GM12878 (cell line): ENCODE measurements at regions not wholly inside any gene's neighbourhood (a gene's known extent, or its start where the extent isn't known, plus 50 kb on each side); places are given as distances from the start of the nearest gene placed in this dataset.

Experiments
- ATAC-seq: fragments of 200-7000 bp; cut with Tn5 transposase; 3 replicates; pipeline ENCODE4 v1.9.1; 2020; ENCODE audit warnings: mild to moderate bottlenecking, moderate library complexity
- BruUV-seq: library from RNA; stranded (reverse); fragments of 400-500 nt; replicated peaks from 2 replicates; lab custom pipeline; 2021; lab: Mats Ljungman, UMichigan
- CTCF ChIA-PET: fragments of 300-600 bp; sonication (Branson Sonifier 250); formaldehyde crosslinking; extraction: SDS; loops from one replicate; lab custom pipeline; 2021; ENCODE audit warnings: inconsistent platforms; lab: Yijun Ruan, JAX
- POLR2A ChIA-PET: fragments of 350-600 bp; formaldehyde crosslinking; extraction: SDS; loops from one replicate; lab custom pipeline; 2021; ENCODE audit warnings: inconsistent platforms; lab: Charles Lee
- RAD21 ChIA-PET: fragments of 300-600 bp; sonication (Branson Sonifier 250); formaldehyde crosslinking; loops from one replicate; lab custom pipeline; 2023; ENCODE audit warnings: antibody characterized with exemption; ENCODE audit not compliant: unreplicated experiment; lab: Charles Lee
- SMC1A ChIA-PET: fragments of 300-600 bp; sonication (Branson Sonifier 250); formaldehyde crosslinking; loops from one replicate; lab custom pipeline; 2023; ENCODE audit not compliant: unreplicated experiment, uncharacterized antibody; lab: Charles Lee
- DNase-seq: peaks from one replicate; pipeline ENCODE4 v3.0.0-alpha.2; 2011; ENCODE audit warnings: low read depth, low spot score
- FAIRE-seq: peaks from 3 replicates; lab custom pipeline; 2011; peaks lifted over from hg19 to GRCh38; lab: Jason Lieb, UNC
- H2AFZ ChIP-seq: 2 replicates; pipeline ENCODE4 v1.6.0; 2011; ENCODE audit warnings: low read depth, low read length, control low read depth; ENCODE audit not compliant: control insufficient read depth
- H3K27ac ChIP-seq: 2 replicates; pipeline ENCODE4 v1.5.1; 2011; ENCODE audit warnings: control low read depth; ENCODE audit not compliant: control insufficient read depth, insufficient read depth
- H3K27me3 ChIP-seq, 2 experiments: replicated peaks in 1 of 2; 2 replicates each; pipeline versions ENCODE4 v1.6.0 to v1.6.1; 2011; ENCODE audit warnings: low read length in 1 of 2; ENCODE audit not compliant: control insufficient read depth in 2 of 2, insufficient read depth in 2 of 2
- H3K36me3 ChIP-seq, 2 experiments: 2 replicates each; pipeline ENCODE4 v1.5.1; 2011; ENCODE audit warnings: low read length in 1 of 2; ENCODE audit not compliant: control insufficient read depth in 2 of 2, insufficient read depth in 2 of 2
- H3K4me1 ChIP-seq: 2 replicates; pipeline ENCODE4 v1.6.1; 2011; ENCODE audit warnings: mild to moderate bottlenecking, low read length, moderate library complexity, mixed read lengths; ENCODE audit not compliant: control insufficient read depth, insufficient read depth
- H3K4me2 ChIP-seq: 2 replicates; pipeline ENCODE4 v1.6.0; 2011; ENCODE audit warnings: control low read depth; ENCODE audit not compliant: control insufficient read depth, insufficient read depth
- H3K4me3 ChIP-seq: fragments of 200-600 bp; sonication (generic); 2 replicates; pipeline ENCODE4 v1.5.1; 2016
- H3K79me2 ChIP-seq: 2 replicates; pipeline ENCODE4 v1.6.0; 2011; ENCODE audit warnings: low read length; ENCODE audit not compliant: control insufficient read depth, insufficient read depth
- H3K9ac ChIP-seq: 2 replicates; pipeline ENCODE4 v1.8.0; 2011; ENCODE audit warnings: low read length, control low read depth, mixed read lengths; ENCODE audit not compliant: control insufficient read depth, insufficient read depth
- H3K9me3 ChIP-seq: replicated peaks from 3 replicates; pipeline ENCODE4 v1.5.1; 2011; ENCODE audit warnings: mild to moderate bottlenecking, low read length; ENCODE audit not compliant: control insufficient read depth, insufficient read depth
- H4K20me1 ChIP-seq: 2 replicates; pipeline ENCODE4 v1.6.0; 2011; ENCODE audit not compliant: control insufficient read depth, insufficient read depth
- NFYB ChIP-seq: IDR thresholded peaks from 2 replicates; pipeline ENCODE4 v1.6.1; 2011; ENCODE audit warnings: low read depth, mild to moderate bottlenecking, low read length, improper control_type of control experiment, moderate library complexity; ENCODE audit not compliant: insufficient read depth
- RAD21 ChIP-seq: IDR thresholded peaks from 2 replicates; pipeline ENCODE4 v1.6.1; 2011; ENCODE audit warnings: mild to moderate bottlenecking, low read depth, low read length, moderate library complexity; ENCODE audit not compliant: insufficient read depth
- RCOR1 ChIP-seq: conservative IDR thresholded peaks from 2 replicates; pipeline ENCODE4 v1.6.1; 2012; ENCODE audit warnings: low read depth, low read length, improper control_type of control experiment
- RFX5 ChIP-seq: IDR thresholded peaks from 2 replicates; pipeline ENCODE4 v1.6.1; 2011; ENCODE audit warnings: low read depth, low read length, improper control_type of control experiment
- WGBS: methylation state at CpG from one replicate; pipeline ENCODE4 v1.1.6; 2016; ENCODE audit warnings: low lambda C conversion rate; ENCODE audit not compliant: insufficient replicate concordance, insufficient coverage; ENCODE audit errors: missing lambda C conversion rate; 5-methylcytosine and 5-hydroxymethylcytosine counted together
- in situ Hi-C: fragments of 300-500 bp; cut with MboI; formaldehyde crosslinking; loops from 9 replicates; pipeline ENCODE4 v1.14.3; 2018; ENCODE audit warnings: mixed read lengths
- intact Hi-C: fragments of 100-400 bp; cut with micrococcal nuclease; formaldehyde crosslinking; loops from one replicate; pipeline ENCODE4 v1.14.2; 2022; ENCODE audit not compliant: unreplicated experiment
- TF ChIP-seq, protein P1 (sequence below), 3 experiments: IDR thresholded peaks in 2 of 3; conservative IDR thresholded peaks in 1 of 3; 2 replicates each; pipeline ENCODE4 v1.5.1; 2011; ENCODE audit warnings: low read depth in 3 of 3, low read length in 3 of 3, mild to moderate bottlenecking in 3 of 3, control low read depth in 2 of 3, moderate library complexity in 2 of 3, inconsistent platforms in 1 of 3, mixed read lengths in 1 of 3; ENCODE audit not compliant: control insufficient read depth in 2 of 3, insufficient read depth in 1 of 3; ENCODE audit errors: extremely low read depth in 1 of 3

DNA sequence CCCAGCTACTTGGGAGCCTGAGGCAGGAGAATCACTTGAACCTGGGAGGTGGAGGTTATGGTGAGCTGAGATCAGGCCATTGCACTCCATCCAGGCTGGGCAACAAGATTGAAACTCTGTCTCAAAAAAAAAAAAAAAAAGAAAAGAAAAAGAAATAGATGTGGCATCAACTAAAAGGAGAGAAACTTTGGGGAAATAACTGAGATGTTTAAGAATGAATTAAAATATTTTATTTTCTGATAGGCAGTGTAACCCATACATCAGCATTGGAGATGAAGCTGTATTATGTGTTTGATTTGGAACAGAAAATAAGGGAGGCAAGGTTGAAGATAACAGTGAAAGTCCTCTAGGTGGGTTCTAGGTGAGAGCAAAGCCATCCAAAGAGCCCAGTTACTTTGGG, 110.7 kb upstream of the HNRNPA3 start (continued):
- TF ChIP-seq NFYB: no peak

DNA sequence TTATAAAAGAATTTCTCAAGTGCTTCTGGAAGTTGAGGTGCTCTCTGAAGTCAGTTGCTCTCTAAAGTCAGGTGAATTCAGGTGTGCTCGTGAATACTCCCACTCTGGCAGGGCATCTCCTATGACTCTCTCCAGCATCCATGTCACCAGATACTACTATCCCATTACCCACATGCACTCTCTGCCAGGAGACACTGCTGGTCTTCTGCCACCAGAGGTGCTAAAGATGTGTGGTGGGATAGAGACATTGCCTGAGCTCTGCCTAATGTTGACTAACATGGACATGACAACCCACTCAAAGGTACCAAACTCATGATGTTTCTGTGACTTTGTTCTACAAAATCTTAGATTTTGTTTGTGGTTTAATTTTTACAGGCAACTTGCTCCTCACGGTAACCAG, 106.4 kb upstream of the HNRNPA3 start:
- TF ChIP-seq RCOR1: no peak
- TF ChIP-seq RAD21: 0 out of 2 replicates have a peak, but pooled peaks have one; percentile 8
- TF ChIP-seq, protein P1, sequence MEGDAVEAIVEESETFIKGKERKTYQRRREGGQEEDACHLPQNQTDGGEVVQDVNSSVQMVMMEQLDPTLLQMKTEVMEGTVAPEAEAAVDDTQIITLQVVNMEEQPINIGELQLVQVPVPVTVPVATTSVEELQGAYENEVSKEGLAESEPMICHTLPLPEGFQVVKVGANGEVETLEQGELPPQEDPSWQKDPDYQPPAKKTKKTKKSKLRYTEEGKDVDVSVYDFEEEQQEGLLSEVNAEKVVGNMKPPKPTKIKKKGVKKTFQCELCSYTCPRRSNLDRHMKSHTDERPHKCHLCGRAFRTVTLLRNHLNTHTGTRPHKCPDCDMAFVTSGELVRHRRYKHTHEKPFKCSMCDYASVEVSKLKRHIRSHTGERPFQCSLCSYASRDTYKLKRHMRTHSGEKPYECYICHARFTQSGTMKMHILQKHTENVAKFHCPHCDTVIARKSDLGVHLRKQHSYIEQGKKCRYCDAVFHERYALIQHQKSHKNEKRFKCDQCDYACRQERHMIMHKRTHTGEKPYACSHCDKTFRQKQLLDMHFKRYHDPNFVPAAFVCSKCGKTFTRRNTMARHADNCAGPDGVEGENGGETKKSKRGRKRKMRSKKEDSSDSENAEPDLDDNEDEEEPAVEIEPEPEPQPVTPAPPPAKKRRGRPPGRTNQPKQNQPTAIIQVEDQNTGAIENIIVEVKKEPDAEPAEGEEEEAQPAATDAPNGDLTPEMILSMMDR (IDR thresholded peaks at IDR 0.05 in 2 of 3, conservative IDR thresholded peaks at IDR 0.05 in 1 of 3; ENCODE audit: control insufficient read depth in 2 of 3, extremely low read depth in 1 of 3, insufficient read depth in 1 of 3, low read depth in 3 of 3, low read length in 3 of 3): peak in 2 of 3 experiments; percentile 25 to 37; a peak in 3 of 6 replicates
- no peak for TF ChIP-seq RFX5
- ChIA-PET SMC1A (no interaction called here), CTCF (no interaction called here), RAD21 (no interaction called here), POLR2A (no interaction called here)
- no peak overlapping the region for H3K27ac ChIP-seq
- DNase-seq (no peak), ATAC-seq (peak; percentile 66), FAIRE-seq (no peak)
- intact Hi-C loops (no loop called here), in situ Hi-C loops (no loop called here)
- H3K9ac ChIP-seq: no peak overlapping the region
- H3K4me3 ChIP-seq: no peak overlapping the region
- H3K36me3 ChIP-seq: no peaks in the 10 kb centered on the region
- H3K4me1 ChIP-seq: no peaks in the 10 kb centered on the region
- 9% methylated on average over 2 of the region's 2 CpGs for WGBS
- H4K20me1 ChIP-seq: no peaks in the 10 kb centered on the region
- no peaks in the 10 kb centered on the region for H3K27me3 ChIP-seq
- no peaks in the 10 kb centered on the region for H3K9me3 ChIP-seq
- BruUV-seq: no TSS peak
- H3K79me2 ChIP-seq: no peaks in the 10 kb centered on the region
- no peak overlapping the region for H3K4me2 ChIP-seq
- no peak overlapping the region for H2AFZ ChIP-seq
